ENCODE measurements at regions not wholly inside any gene's neighbourhood (a gene's known extent, or its start where the extent isn't known, plus 50 kb on each side); places are given as distances from the start of the nearest gene placed in this dataset.

- no peaks in the 10 kb centered on the region for H3K36me3 ChIP-seq
- TF ChIP-seq EP300 (IDR thresholded peaks at IDR 0.05) (no peak), POLR2A (IDR thresholded peaks at IDR 0.05) (no peak), CTCF (IDR thresholded peaks at IDR 0.05) (no peak)
- 54 to 66% methylated on average over 5 of the region's 5 CpGs for WGBS, 2 donors
- no peaks in the 10 kb centered on the region for H3K27me3 ChIP-seq
- no peak overlapping the region for H3K4me3 ChIP-seq
- H3K27ac ChIP-seq = no peak overlapping the region
- H3K9me3 ChIP-seq = no peaks in the 10 kb centered on the region
- H3K4me1 ChIP-seq = peaks cover 0 to 14% (median 0%) of the 10 kb centered on the region in 4 donors
- no peak for DNase-seq (ENCODE audit: low spot score in 2 of 2)
Measured at GRCh38 chr21:15964236-15964855, 234.6 kb downstream of the USP25 start.

GRCh38 chr21:15966231-15966630, 236.4 kb downstream of the USP25 start:
- Histone ChIP-seq H3K4me1 (peaks cover 0 to 14% (median 0%) of the 10 kb centered on the region in 4 donors), H3K4me3 (no peak overlapping the region), H3K27ac (no peak overlapping the region), H3K9me3 (no peaks in the 10 kb centered on the region), H3K27me3 (no peaks in the 10 kb centered on the region), H3K36me3 (no peaks in the 10 kb centered on the region)
- TF ChIP-seq CTCF (IDR thresholded peaks at IDR 0.05) (no peak), EP300 (IDR thresholded peaks at IDR 0.05) (no peak), POLR2A (IDR thresholded peaks at IDR 0.05) (no peak)
- WGBS, 2 donors = 81 to 87% methylated on average over 2 of the region's 2 CpGs
- no peak for DNase-seq (ENCODE audit: low spot score in 2 of 2)

- 86 to 100% methylated on average over 1 of the region's 1 CpG for WGBS, 2 donors
- no peaks in the 10 kb centered on the region for H3K27me3 ChIP-seq
- DNase-seq (ENCODE audit: low spot score in 2 of 2) = no peak
- no peaks in the 10 kb centered on the region for H3K36me3 ChIP-seq
- TF ChIP-seq CTCF (IDR thresholded peaks at IDR 0.05) (no peak), EP300 (IDR thresholded peaks at IDR 0.05) (no peak), POLR2A (IDR thresholded peaks at IDR 0.05) (no peak)
- peaks cover 0 to 14% (median 0%) of the 10 kb centered on the region in 4 donors for H3K4me1 ChIP-seq
- no peak overlapping the region for H3K4me3 ChIP-seq
- no peaks in the 10 kb centered on the region for H3K9me3 ChIP-seq
- H3K27ac ChIP-seq = no peak overlapping the region
Measured at GRCh38 chr21:15966651-15967050, 236.9 kb downstream of the USP25 start.

- no peak overlapping the region for H3K4me3 ChIP-seq
- no peaks in the 10 kb centered on the region for H3K9me3 ChIP-seq
- H3K36me3 ChIP-seq = no peaks in the 10 kb centered on the region
- no peak for DNase-seq (ENCODE audit: low spot score in 2 of 2)
- WGBS, 2 donors = 85 to 94% methylated on average over 5 of the region's 5 CpGs
- H3K4me1 ChIP-seq = peaks cover 0 to 14% (median 0%) of the 10 kb centered on the region in 4 donors
- no peaks in the 10 kb centered on the region for H3K27me3 ChIP-seq
- TF ChIP-seq CTCF (IDR thresholded peaks at IDR 0.05) (no peak), POLR2A (IDR thresholded peaks at IDR 0.05) (no peak), EP300 (IDR thresholded peaks at IDR 0.05) (no peak)
- no peak overlapping the region for H3K27ac ChIP-seq
Measured at GRCh38 chr21:15967661-15968060, 237.9 kb downstream of the USP25 start.

- TF ChIP-seq EP300 (IDR thresholded peaks at IDR 0.05) (no peak), POLR2A (IDR thresholded peaks at IDR 0.05) (no peak), CTCF (IDR thresholded peaks at IDR 0.05) (no peak)
- Histone ChIP-seq H3K9me3 (no peaks in the 10 kb centered on the region), H3K36me3 (no peaks in the 10 kb centered on the region), H3K4me3 (no peak overlapping the region), H3K27ac (no peak overlapping the region), H3K4me1 (peaks cover 0 to 13% (median 0%) of the 10 kb centered on the region in 4 donors), H3K27me3 (no peaks in the 10 kb centered on the region)
- DNase-seq (ENCODE audit: low spot score in 2 of 2) = no peak
- WGBS, 2 donors = 69 to 80% methylated on average over 1 of the region's 1 CpG
Measured at GRCh38 chr21:15968776-15969310, 239.1 kb downstream of the USP25 start.
